ENCODE measurements at regions not wholly inside any gene's neighbourhood (a gene's known extent, or its start where the extent isn't known, plus 50 kb on each side); places are given as distances from the start of the nearest gene placed in this dataset.

DNA sequence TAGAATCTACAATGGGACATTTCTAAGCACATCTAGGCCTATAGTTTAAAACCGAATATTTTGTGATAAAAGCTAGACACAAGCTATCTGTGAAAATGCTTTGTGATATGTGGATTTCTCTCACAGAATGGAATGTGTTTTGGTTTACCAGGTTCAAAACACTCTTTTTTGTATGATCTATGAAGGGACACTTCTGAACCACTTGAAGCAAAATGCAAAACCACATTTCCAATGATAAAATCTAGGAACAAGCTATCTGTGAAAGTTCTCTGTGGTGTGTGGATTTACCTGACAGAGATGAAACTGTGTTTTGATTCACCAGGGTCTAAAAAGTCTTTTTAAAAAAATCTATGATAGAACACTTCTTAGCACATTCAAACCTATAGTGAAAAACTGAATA lies 2192.4 kb downstream of the TP53TG3F start:
- no peak for DNase-seq (ENCODE audit: low spot score)

DNA sequence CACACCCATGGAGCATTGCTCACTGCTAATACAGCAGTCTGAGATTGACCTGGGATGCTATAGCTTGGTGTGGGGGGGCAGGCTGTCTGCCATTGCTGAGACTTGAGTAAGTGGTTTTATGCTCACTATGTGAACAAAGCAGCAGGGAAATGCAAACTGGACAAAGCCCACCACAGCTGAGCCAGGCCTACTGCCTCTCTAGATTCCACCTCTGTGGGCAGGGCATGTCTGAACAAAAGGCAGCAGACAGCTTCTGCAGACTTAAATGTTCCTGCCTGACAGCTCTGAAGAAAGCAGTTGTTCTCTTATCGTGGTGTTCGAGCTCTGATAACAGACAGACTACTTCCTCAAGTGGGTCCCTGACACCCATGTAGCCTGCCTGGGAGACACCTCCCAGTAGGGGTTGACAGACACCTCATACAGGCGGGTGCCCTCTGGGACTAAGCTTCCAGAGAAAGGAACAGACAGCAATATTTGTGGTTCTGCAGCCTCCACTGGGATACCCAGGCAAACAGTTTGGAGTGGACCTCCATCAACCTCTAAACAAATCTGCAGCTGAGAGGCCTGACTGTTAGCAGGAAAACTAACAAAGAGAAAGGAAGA lies 2204.8 kb downstream of the TP53TG3F start:
- in situ Hi-C loops (cut with MboI; ENCODE audit: low sequenced_read_pairs, unreplicated experiment), result no loop called here
- DNase-seq (ENCODE audit: low spot score), result no peak
- TF ChIP-seq CTCF (IDR thresholded peaks at IDR 0.05; ENCODE audit: borderline replicate concordance, control extremely low read depth, extremely low read depth, insufficient read depth, missing control alignments), result no peak

More for the DNA sequence above, 2192.4 kb downstream of the TP53TG3F start:
- in situ Hi-C loops (cut with MboI; ENCODE audit: low sequenced_read_pairs, unreplicated experiment), result no loop called here
- TF ChIP-seq CTCF (IDR thresholded peaks at IDR 0.05; ENCODE audit: borderline replicate concordance, control extremely low read depth, extremely low read depth, insufficient read depth, missing control alignments), result no peak

- DNase-seq (ENCODE audit: low spot score), result no peak
- TF ChIP-seq CTCF (IDR thresholded peaks at IDR 0.05; ENCODE audit: borderline replicate concordance, control extremely low read depth, extremely low read depth, insufficient read depth, missing control alignments), result no peak
- in situ Hi-C loops (cut with MboI; ENCODE audit: low sequenced_read_pairs, unreplicated experiment), result no loop called here
Measured at GRCh38 chr16:35685085-35685484, 2225.7 kb downstream of the TP53TG3F start.

DNA sequence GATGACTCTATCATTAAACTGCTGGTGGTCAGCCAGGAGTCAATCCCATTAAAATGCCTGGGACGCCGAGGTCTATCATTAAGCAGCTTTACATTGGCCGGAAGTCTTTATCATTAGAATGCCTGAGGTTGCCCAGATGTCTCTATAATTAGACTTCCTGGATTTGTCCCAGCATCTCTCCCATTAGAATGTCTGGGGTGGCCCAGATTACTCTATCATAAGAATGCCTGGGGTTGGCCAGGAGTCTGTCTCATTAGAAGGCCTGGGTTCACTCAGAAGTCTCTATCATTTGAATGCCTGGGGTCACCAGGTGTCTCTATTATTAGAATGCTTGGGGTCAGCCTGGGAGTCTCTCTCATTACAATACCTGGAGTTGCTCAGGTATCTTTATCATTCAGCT lies 2227.2 kb downstream of the TP53TG3F start:
- no peak for DNase-seq (ENCODE audit: low spot score)
- no peak for TF ChIP-seq CTCF (IDR thresholded peaks at IDR 0.05; ENCODE audit: borderline replicate concordance, control extremely low read depth, extremely low read depth, insufficient read depth, missing control alignments)
- in situ Hi-C loops (cut with MboI; ENCODE audit: low sequenced_read_pairs, unreplicated experiment), result no loop called here

GRCh38 chr16:35687071-35687470 lies 2227.7 kb downstream of the TP53TG3F start:
- in situ Hi-C loops (cut with MboI; ENCODE audit: low sequenced_read_pairs, unreplicated experiment), result no loop called here
- no peak for TF ChIP-seq CTCF (IDR thresholded peaks at IDR 0.05; ENCODE audit: borderline replicate concordance, control extremely low read depth, extremely low read depth, insufficient read depth, missing control alignments)
- DNase-seq (ENCODE audit: low spot score), result no peak

GRCh38 chr16:35687781-35688180 lies 2228.4 kb downstream of the TP53TG3F start:
- no peak for DNase-seq (ENCODE audit: low spot score)
- in situ Hi-C loops (cut with MboI; ENCODE audit: low sequenced_read_pairs, unreplicated experiment), result no loop called here
- TF ChIP-seq CTCF (IDR thresholded peaks at IDR 0.05; ENCODE audit: borderline replicate concordance, control extremely low read depth, extremely low read depth, insufficient read depth, missing control alignments), result no peak

Data from GM13976 (cell line).